ENCODE measurements at regions not wholly inside any gene's neighbourhood (a gene's known extent, or its start where the extent isn't known, plus 50 kb on each side); places are given as distances from the start of the nearest gene placed in this dataset.
"Not testable (repeated sequence)": the region's sequence is repeated elsewhere in the genome, so short reads cannot be mapped to it uniquely, and the experiment has no call there.

DNA sequence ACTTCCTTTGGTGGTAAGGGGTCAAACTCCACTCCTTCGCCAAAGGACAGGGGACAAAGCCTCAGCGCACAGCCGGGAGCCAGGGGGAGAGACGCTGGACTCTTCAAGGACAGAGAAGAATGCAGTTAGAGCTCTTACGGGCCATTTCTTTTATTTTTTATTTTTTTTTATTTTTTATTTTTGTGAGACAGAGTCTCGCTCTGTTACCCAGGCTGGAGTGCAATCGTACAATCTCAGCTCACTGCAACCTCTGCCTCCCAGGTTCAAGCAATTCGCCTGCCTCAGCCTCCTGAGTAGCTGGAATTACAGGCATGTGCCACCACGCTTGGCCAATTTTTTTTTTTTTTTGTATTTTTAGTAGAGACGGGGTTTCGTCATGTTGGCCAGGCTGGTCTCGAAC, 93.2 kb upstream of the RPH3AL start, which contains the start of gene RFLNB:
Gene RFLNB, minus strand, starts transcription at position 101 of the 400 bp plus-strand sequence.
- H3K27me3 ChIP-seq; H3K27ac ChIP-seq; H3K4me1 ChIP-seq; H3K36me3 ChIP-seq; DNase-seq (ENCODE audit: low spot score in 2 of 2); H3K4me3 ChIP-seq; intact Hi-C loops (cut with DNase I); H3K9me3 ChIP-seq: not testable (repeated sequence)

DNA sequence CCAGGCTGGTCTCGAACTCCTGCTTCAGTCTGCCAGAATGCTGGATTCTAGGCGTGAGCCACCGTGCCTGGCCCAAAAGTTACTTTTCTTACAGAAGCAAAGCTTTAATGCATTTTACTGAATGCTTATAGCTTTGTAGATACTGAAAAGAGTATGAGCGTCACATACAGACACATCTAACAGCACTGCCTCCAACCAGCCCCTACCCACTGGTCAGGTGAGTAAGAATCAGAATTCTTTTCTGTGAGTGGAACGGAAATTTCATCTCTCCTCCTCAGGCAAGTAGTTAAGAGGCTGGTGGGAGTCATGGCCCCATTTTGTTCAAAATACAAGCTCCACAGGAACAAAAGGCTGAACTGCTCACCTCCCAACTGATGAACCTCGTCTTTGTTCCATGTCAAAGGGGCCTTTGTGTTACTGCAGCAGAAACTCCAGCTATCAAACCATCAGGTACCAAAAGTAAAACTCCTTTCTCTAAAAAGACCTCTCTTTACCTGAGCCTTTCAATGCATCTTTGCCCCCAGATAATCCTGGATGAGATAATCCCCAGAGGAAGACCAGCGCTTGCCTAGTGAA, 92.4 kb upstream of the RPH3AL start:
- no peaks in the 10 kb centered on the region for H3K27me3 ChIP-seq
- H3K9me3 ChIP-seq = no peaks in the 10 kb centered on the region
- no peak overlapping the region for H3K4me3 ChIP-seq
- no peak for DNase-seq (ENCODE audit: low spot score in 2 of 2)
- peaks cover 7 to 10% of the 10 kb centered on the region in 2 donors for H3K36me3 ChIP-seq
- H3K4me1 ChIP-seq = no peaks in the 10 kb centered on the region
- H3K27ac ChIP-seq = no peak overlapping the region
- intact Hi-C loops (cut with DNase I) = no loop called here
- TF ChIP-seq, protein P1, sequence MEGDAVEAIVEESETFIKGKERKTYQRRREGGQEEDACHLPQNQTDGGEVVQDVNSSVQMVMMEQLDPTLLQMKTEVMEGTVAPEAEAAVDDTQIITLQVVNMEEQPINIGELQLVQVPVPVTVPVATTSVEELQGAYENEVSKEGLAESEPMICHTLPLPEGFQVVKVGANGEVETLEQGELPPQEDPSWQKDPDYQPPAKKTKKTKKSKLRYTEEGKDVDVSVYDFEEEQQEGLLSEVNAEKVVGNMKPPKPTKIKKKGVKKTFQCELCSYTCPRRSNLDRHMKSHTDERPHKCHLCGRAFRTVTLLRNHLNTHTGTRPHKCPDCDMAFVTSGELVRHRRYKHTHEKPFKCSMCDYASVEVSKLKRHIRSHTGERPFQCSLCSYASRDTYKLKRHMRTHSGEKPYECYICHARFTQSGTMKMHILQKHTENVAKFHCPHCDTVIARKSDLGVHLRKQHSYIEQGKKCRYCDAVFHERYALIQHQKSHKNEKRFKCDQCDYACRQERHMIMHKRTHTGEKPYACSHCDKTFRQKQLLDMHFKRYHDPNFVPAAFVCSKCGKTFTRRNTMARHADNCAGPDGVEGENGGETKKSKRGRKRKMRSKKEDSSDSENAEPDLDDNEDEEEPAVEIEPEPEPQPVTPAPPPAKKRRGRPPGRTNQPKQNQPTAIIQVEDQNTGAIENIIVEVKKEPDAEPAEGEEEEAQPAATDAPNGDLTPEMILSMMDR (IDR thresholded peaks at IDR 0.05) = no peak

DNA sequence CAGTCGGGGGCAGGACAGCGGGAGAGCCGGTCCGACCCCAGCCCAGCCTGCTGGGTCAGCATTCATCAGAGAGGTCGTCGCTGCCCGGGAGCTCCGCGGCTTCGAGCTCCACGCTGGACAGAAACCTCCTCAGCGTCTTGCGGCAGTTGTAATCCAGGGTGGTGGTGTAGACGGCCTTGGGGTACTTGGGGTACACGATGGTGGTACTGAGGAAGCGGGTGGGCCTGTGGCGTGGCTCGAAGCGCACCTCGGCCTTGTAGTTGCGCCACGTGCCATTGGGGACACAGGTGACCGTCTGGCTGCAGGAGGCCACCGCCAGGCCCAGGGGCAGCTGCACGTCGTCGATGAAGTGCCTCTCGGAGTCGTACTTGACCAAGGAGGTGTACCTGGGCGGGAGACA, 90.5 kb upstream of the RPH3AL start:
- no peaks in the 10 kb centered on the region for H3K9me3 ChIP-seq
- no peak overlapping the region for H3K4me3 ChIP-seq
- TF ChIP-seq, protein P1 (IDR thresholded peaks at IDR 0.05) = no peak
- no peaks in the 10 kb centered on the region for H3K4me1 ChIP-seq
- H3K27ac ChIP-seq = no peak overlapping the region
- no peaks in the 10 kb centered on the region for H3K27me3 ChIP-seq
- DNase-seq (ENCODE audit: low spot score in 2 of 2) = no peak
- intact Hi-C loops (cut with DNase I) = no loop called here
- H3K36me3 ChIP-seq = peaks cover 7 to 10% of the 10 kb centered on the region in 2 donors

DNA sequence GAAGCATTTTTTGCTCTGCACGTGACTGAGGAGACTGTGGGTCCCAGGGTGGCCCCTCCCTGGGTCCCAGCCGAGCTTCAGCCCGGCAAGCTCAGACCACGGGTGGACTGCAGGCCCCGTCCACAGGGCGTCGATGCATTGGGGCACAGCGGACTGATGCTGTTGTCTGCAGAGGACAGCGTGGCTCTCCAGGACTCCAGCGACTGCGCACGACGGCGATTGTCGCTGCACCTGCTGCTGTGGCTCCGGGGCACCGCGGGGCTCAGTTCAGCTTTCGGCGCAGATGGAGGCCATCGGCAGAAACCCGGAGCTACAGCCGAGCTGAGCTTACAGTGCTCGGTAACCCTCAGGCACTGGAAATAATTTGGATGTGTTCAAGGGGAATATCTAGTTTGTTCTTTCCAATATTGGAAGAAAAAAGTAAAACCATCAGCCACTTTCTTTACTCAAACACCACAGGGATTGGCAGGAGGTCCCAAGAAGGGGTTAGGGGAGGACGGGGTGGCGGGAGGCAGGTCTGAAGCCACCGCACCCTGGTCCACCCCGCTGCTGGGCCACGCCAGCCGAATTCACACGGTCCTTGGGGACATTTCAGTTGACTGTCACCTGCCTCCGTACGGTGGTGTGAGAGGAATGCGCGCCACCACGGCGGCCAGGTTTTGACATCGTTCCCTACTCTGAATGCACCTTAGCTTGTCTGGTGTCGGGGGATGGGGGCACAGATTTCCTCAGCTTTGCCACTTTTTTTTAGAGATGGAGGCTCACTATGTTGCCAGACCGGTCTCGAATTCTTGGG, 88.7 kb upstream of the RPH3AL start:
- TF ChIP-seq, protein P1 (IDR thresholded peaks at IDR 0.05) = no peak
- intact Hi-C loops (cut with DNase I) = no loop called here

DNA sequence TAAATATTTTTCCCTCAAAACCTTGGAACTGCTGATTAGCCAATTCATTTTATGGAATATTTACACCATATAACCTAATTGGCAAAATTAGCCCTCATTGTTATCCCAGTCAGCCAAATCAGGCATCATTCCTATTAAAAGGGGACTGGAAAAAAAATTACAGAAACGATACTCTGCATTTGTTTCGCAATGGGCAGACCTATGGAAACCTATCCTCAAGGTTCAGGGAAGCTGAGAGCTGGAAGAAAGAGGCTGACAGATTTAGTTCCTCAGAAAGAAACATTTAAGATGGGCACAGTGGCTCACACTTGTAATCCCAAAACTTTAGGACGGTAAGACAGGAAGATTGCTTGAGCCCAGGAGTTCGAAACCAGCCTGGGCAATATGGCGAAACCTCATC, 85.6 kb upstream of the RPH3AL start:
- Histone ChIP-seq H3K27ac (no peak overlapping the region), H3K36me3 (peaks cover 4 to 5% of the 10 kb centered on the region in 2 donors), H3K4me1 (no peaks in the 10 kb centered on the region), H3K9me3 (no peaks in the 10 kb centered on the region), H3K27me3 (no peaks in the 10 kb centered on the region), H3K4me3 (no peak overlapping the region)
- no peak for DNase-seq (ENCODE audit: low spot score in 2 of 2)
- intact Hi-C loops (cut with DNase I) = no loop called here
- TF ChIP-seq, protein P1 (IDR thresholded peaks at IDR 0.05) = no peak

More for the DNA sequence above, 88.7 kb upstream of the RPH3AL start:
- H3K4me3 ChIP-seq = no peak overlapping the region
- no peaks in the 10 kb centered on the region for H3K27me3 ChIP-seq
- H3K36me3 ChIP-seq = peaks cover 7 to 10% of the 10 kb centered on the region in 2 donors
- H3K4me1 ChIP-seq = no peaks in the 10 kb centered on the region
- no peaks in the 10 kb centered on the region for H3K9me3 ChIP-seq
- no peak for DNase-seq (ENCODE audit: low spot score in 2 of 2)
- H3K27ac ChIP-seq = no peak overlapping the region

DNA sequence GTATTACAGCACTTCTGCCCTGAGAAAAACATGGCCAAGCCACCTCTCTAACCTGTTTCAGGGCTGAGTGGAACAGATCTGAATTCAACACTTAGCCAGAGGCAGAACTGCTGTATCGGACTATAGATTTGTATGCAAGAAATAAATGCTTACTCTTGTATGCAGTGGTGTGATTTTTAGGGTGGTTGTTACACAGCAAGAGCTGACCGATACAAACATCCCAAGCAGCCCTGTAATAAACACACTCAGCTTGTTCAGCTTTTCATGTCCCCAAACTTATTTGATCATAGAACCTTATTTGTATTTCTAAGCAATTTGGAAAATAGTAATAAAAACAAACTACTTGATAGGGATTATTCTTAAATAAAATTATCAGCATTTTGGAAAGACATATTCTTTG, 84.9 kb upstream of the RPH3AL start:
- Histone ChIP-seq H3K27ac (no peak overlapping the region), H3K4me3 (no peak overlapping the region)
- intact Hi-C loops (cut with DNase I) = no loop called here

More for the DNA sequence above, 84.9 kb upstream of the RPH3AL start:
- Histone ChIP-seq H3K9me3 (no peaks in the 10 kb centered on the region), H3K27me3 (no peaks in the 10 kb centered on the region), H3K36me3 (no peaks in the 10 kb centered on the region), H3K4me1 (no peaks in the 10 kb centered on the region)
- DNase-seq (ENCODE audit: low spot score in 2 of 2) = no peak
- TF ChIP-seq, protein P1 (IDR thresholded peaks at IDR 0.05) = no peak

Measured in ascending aorta (tissue), 2 donors.